OCI-LY1 (cell line): ENCODE measurements at regions not wholly inside any gene's neighbourhood (a gene's known extent, or its start where the extent isn't known, plus 50 kb on each side); places are given as distances from the start of the nearest gene placed in this dataset.

ENCODE experiments used
- H2AFZ ChIP-seq: fragments of 200-600 bp; sonication (generic), shearing (Covaris generic); 2 replicates; pipeline ENCODE4 v1.6.0; 2014; ENCODE audit warnings: antibody characterized with exemption, mild to moderate bottlenecking, low read length
- H3F3A ChIP-seq: fragments of 200-600 bp; sonication (generic), shearing (Covaris generic); 2 replicates; pipeline ENCODE4 v1.6.0; 2014; ENCODE audit warnings: mild to moderate bottlenecking, antibody characterized with exemption, low read length, moderate library complexity; ENCODE audit not compliant: insufficient read depth
- H3K27ac ChIP-seq: fragments of 200-600 bp; sonication (generic); 2 replicates; pipeline ENCODE4 v1.5.1; 2014; ENCODE audit warnings: low read length, mixed run types, mild to moderate bottlenecking, low read depth; ENCODE audit not compliant: poor library complexity, severe bottlenecking
- H3K27me3 ChIP-seq: fragments of 200-600 bp; sonication (generic); 2 replicates; pipeline ENCODE4 v1.6.0; 2014; ENCODE audit warnings: antibody characterized with exemption, mild to moderate bottlenecking, low read length, moderate library complexity; ENCODE audit not compliant: insufficient read depth
- H3K36me3 ChIP-seq: fragments of 200-600 bp; sonication (generic); 2 replicates; pipeline ENCODE4 v1.6.1; 2014; ENCODE audit warnings: mild to moderate bottlenecking, antibody characterized with exemption, low read length, moderate library complexity, mixed read lengths; ENCODE audit not compliant: insufficient read depth
- H3K4me1 ChIP-seq: fragments of 200-600 bp; sonication (generic); 2 replicates; pipeline ENCODE4 v1.5.1; 2014; ENCODE audit warnings: mild to moderate bottlenecking, low read length, moderate library complexity; ENCODE audit not compliant: insufficient read depth, severe bottlenecking
- H3K4me2 ChIP-seq: fragments of 200-600 bp; sonication (generic), shearing (Covaris generic); 2 replicates; pipeline ENCODE4 v1.6.1; 2014; ENCODE audit warnings: low read length
- H3K4me3 ChIP-seq: fragments of 200-600 bp; sonication (generic); 2 replicates; pipeline ENCODE4 v1.5.1; 2014; ENCODE audit warnings: low read length, low read depth, mild to moderate bottlenecking, mixed read lengths; ENCODE audit not compliant: poor library complexity, severe bottlenecking
- H3K79me2 ChIP-seq: fragments of 200-600 bp; shearing (Covaris generic); 2 replicates; pipeline ENCODE4 v1.6.1; 2016; ENCODE audit warnings: mixed run types, low read length, mixed read lengths; ENCODE audit not compliant: insufficient read depth
- H3K9ac ChIP-seq: fragments of 200-600 bp; sonication (generic), shearing (Covaris generic); 2 replicates; pipeline ENCODE4 v1.6.1; 2014; ENCODE audit warnings: mild to moderate bottlenecking, low read length, mixed read lengths
- H3K9me2 ChIP-seq: fragments of 200-600 bp; sonication (generic), shearing (Covaris generic); 2 replicates; pipeline ENCODE4 v1.6.1; 2014; ENCODE audit warnings: low read depth, mild to moderate bottlenecking, low read length, mixed read lengths
- H3K9me3 ChIP-seq: fragments of 200-600 bp; shearing (Covaris generic); 2 replicates; pipeline ENCODE4 v1.6.1; 2014; ENCODE audit warnings: low read length, mixed read lengths
- H4K20me1 ChIP-seq: fragments of 200-600 bp; sonication (generic), shearing (Covaris generic); 2 replicates; pipeline ENCODE4 v1.6.0; 2016; ENCODE audit warnings: mild to moderate bottlenecking, low read length; ENCODE audit not compliant: insufficient read depth
- EZH2 ChIP-seq: fragments of 200-600 bp; sonication (generic), shearing (Covaris generic); IDR thresholded peaks from 2 replicates; pipeline ENCODE4 v1.8.0; 2017; ENCODE audit warnings: borderline replicate concordance, mixed run types, mild to moderate bottlenecking, antibody characterized with exemption, low read length, moderate library complexity, mixed read lengths
- TF ChIP-seq, protein P1 (sequence below): fragments of 200-600 bp; sonication (generic), shearing (Covaris generic); IDR thresholded peaks from 2 replicates; pipeline ENCODE4 v1.5.1; 2017; ENCODE audit warnings: mild to moderate bottlenecking, antibody characterized with exemption, low read length, moderate library complexity, mixed read lengths

DNA sequence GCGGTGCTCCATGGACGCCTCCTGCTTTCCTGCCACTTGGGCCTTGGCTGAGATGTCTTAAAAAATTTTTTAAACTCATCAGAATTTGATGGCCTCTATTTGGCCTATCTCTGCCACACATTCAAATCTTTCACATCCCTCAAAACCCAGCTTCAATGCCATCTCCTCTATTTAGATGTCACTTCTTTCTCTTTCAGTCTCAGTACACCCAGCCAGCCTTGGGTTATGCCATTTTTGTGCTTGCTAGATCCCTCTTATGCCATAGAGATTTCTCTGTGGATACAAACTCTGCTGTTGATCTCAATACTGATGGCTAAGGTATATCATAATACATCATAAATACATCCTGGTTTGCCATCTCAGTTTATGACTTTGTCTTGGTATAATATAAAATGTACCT, 222.3 kb upstream of the TPRG1 start:
- Histone ChIP-seq H3K79me2 (no peaks in the 10 kb centered on the region), H4K20me1 (no peaks in the 10 kb centered on the region), H3K4me2 (no peak overlapping the region), H3K9ac (no peak overlapping the region), H3K4me1 (peaks cover 38% of the 10 kb centered on the region), H3K27ac (no peak overlapping the region), H3K4me3 (no peak overlapping the region), H3K9me3 (no peaks in the 10 kb centered on the region), H3K27me3 (no peaks in the 10 kb centered on the region), H3K36me3 (no peaks in the 10 kb centered on the region), H3K9me2 (no peaks in the 10 kb centered on the region), H3F3A (no peaks in the 10 kb centered on the region), H2AFZ (no peak overlapping the region)
- TF ChIP-seq, protein P1, sequence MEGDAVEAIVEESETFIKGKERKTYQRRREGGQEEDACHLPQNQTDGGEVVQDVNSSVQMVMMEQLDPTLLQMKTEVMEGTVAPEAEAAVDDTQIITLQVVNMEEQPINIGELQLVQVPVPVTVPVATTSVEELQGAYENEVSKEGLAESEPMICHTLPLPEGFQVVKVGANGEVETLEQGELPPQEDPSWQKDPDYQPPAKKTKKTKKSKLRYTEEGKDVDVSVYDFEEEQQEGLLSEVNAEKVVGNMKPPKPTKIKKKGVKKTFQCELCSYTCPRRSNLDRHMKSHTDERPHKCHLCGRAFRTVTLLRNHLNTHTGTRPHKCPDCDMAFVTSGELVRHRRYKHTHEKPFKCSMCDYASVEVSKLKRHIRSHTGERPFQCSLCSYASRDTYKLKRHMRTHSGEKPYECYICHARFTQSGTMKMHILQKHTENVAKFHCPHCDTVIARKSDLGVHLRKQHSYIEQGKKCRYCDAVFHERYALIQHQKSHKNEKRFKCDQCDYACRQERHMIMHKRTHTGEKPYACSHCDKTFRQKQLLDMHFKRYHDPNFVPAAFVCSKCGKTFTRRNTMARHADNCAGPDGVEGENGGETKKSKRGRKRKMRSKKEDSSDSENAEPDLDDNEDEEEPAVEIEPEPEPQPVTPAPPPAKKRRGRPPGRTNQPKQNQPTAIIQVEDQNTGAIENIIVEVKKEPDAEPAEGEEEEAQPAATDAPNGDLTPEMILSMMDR, result no peak
- no peak for TF ChIP-seq EZH2

DNA sequence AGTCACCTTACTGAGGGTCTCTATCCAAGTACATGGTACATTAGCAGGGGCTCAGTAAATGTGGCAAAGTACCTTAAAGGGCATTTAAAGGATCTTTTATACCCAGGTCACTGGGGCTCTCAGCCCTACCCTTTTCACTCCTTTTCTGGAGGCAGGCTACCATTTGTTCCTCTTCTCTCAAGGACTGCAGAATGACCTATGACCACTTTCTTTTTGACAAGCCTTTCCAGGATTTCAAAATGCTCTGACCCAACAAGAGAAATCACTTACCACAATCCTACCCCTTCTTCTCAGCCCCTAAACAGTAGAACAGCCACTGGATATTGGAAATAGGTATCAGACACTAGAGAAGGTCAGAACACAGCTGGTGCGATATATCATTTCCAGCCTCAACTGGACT, 221.8 kb upstream of the TPRG1 start:
- Histone ChIP-seq H2AFZ (no peak overlapping the region), H3K79me2 (no peaks in the 10 kb centered on the region), H3K9ac (no peak overlapping the region), H3K4me1 (peaks cover 42% of the 10 kb centered on the region), H3K27me3 (no peaks in the 10 kb centered on the region), H3K4me2 (no peak overlapping the region), H3K36me3 (no peaks in the 10 kb centered on the region), H3F3A (no peaks in the 10 kb centered on the region), H3K9me2 (no peaks in the 10 kb centered on the region), H4K20me1 (no peaks in the 10 kb centered on the region), H3K4me3 (no peak overlapping the region), H3K9me3 (no peaks in the 10 kb centered on the region), H3K27ac (no peak overlapping the region)
- TF ChIP-seq EZH2, result no peak
- TF ChIP-seq, protein P1, result no peak

GRCh38 chr3:188950832-188951489, 220.8 kb upstream of the TPRG1 start:
- no peak overlapping the region for H3K4me2 ChIP-seq
- no peaks in the 10 kb centered on the region for H3K36me3 ChIP-seq
- H3K27me3 ChIP-seq, result no peaks in the 10 kb centered on the region
- H2AFZ ChIP-seq, result 0 out of 2 replicates have a peak overlapping the region, but pooled peaks have one; percentile 51
- H3K4me1 ChIP-seq, result peaks cover 42% of the 10 kb centered on the region
- H4K20me1 ChIP-seq, result no peaks in the 10 kb centered on the region
- no peak overlapping the region for H3K4me3 ChIP-seq
- H3K79me2 ChIP-seq, result no peaks in the 10 kb centered on the region
- TF ChIP-seq, protein P1, result no peak
- TF ChIP-seq EZH2, result no peak
- no peak overlapping the region for H3K9ac ChIP-seq
- H3K27ac ChIP-seq, result no peak overlapping the region
- no peaks in the 10 kb centered on the region for H3K9me2 ChIP-seq
- H3F3A ChIP-seq, result no peaks in the 10 kb centered on the region
- H3K9me3 ChIP-seq, result no peaks in the 10 kb centered on the region
